NT2/D1 (cell line): ENCODE measurements at regions not wholly inside any gene's neighbourhood (a gene's known extent, or its start where the extent isn't known, plus 50 kb on each side); places are given as distances from the start of the nearest gene placed in this dataset.

Experiments
- YY1 ChIP-seq: IDR thresholded peaks from 2 replicates; pipeline ENCODE4 v1.6.1; 2011; ENCODE audit not compliant: insufficient read length, insufficient read depth
- ZNF274 ChIP-seq: IDR thresholded peaks from 2 replicates; pipeline ENCODE4 v1.6.1; 2011; ENCODE audit warnings: mild to moderate bottlenecking, low read depth, low read length

- no peak for TF ChIP-seq ZNF274
- no peak for TF ChIP-seq YY1
These were observed 242.6 kb upstream of the NT5C1B start for GRCh38 chr2:18831916-18832510.
